NB4 (cell line): ENCODE measurements at regions not wholly inside any gene's neighbourhood (a gene's known extent, or its start where the extent isn't known, plus 50 kb on each side); places are given as distances from the start of the nearest gene placed in this dataset.

Source experiments
- DNase-seq: peaks from one replicate; pipeline ENCODE4 v3.0.0; 2010; ENCODE audit warnings: low read depth
- H3K4me3 ChIP-seq: one replicate; pipeline ENCODE4 v1.5.1; 2011; ENCODE audit warnings: mild to moderate bottlenecking, low read depth, low read length, moderate library complexity
- MYC ChIP-seq: IDR thresholded peaks from 2 replicates; pipeline ENCODE4 v1.6.1; 2011; ENCODE audit warnings: low read depth, low read length
- POLR2A ChIP-seq: IDR thresholded peaks from 2 replicates; pipeline ENCODE4 v1.6.1; 2011; ENCODE audit warnings: mild to moderate bottlenecking; ENCODE audit not compliant: insufficient read length; ENCODE audit errors: extremely low read depth
- TF ChIP-seq, protein P1 (sequence below): IDR thresholded peaks from 2 replicates; pipeline ENCODE4 v1.6.1; 2011; ENCODE audit warnings: low read depth, low read length
- TF ChIP-seq, protein P2 (sequence below): IDR thresholded peaks from one replicate; pipeline ENCODE4 v1.5.1; 2012; ENCODE audit warnings: low read depth, low read length

DNA sequence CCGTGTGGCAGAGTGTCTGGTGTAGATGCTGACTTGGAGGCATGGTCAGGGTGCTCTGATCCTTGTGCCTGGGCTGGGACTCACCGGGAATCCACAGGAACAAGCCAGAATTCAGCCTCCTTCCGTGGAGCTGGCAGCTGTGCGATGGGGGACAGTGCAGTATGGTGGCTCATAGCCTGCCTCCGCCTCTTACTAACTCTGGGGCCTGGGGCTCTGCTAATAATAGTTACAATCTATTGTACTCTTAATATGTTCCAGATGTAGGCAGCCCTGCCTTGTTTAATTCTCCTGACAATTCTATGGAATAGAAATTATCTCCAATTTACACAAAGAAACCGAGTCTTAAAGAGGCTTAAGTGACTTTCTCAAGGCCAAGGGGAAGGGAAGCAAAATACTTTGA lies 77.6 kb downstream of the PCDH1 start:
- no peak for DNase-seq
- TF ChIP-seq MYC, result no peak
- TF ChIP-seq POLR2A, result no peak
- TF ChIP-seq, protein P1, sequence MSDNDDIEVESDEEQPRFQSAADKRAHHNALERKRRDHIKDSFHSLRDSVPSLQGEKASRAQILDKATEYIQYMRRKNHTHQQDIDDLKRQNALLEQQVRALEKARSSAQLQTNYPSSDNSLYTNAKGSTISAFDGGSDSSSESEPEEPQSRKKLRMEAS, result no peak
- TF ChIP-seq, protein P2, sequence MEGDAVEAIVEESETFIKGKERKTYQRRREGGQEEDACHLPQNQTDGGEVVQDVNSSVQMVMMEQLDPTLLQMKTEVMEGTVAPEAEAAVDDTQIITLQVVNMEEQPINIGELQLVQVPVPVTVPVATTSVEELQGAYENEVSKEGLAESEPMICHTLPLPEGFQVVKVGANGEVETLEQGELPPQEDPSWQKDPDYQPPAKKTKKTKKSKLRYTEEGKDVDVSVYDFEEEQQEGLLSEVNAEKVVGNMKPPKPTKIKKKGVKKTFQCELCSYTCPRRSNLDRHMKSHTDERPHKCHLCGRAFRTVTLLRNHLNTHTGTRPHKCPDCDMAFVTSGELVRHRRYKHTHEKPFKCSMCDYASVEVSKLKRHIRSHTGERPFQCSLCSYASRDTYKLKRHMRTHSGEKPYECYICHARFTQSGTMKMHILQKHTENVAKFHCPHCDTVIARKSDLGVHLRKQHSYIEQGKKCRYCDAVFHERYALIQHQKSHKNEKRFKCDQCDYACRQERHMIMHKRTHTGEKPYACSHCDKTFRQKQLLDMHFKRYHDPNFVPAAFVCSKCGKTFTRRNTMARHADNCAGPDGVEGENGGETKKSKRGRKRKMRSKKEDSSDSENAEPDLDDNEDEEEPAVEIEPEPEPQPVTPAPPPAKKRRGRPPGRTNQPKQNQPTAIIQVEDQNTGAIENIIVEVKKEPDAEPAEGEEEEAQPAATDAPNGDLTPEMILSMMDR, result no peak
- H3K4me3 ChIP-seq, result no peak overlapping the region

DNA sequence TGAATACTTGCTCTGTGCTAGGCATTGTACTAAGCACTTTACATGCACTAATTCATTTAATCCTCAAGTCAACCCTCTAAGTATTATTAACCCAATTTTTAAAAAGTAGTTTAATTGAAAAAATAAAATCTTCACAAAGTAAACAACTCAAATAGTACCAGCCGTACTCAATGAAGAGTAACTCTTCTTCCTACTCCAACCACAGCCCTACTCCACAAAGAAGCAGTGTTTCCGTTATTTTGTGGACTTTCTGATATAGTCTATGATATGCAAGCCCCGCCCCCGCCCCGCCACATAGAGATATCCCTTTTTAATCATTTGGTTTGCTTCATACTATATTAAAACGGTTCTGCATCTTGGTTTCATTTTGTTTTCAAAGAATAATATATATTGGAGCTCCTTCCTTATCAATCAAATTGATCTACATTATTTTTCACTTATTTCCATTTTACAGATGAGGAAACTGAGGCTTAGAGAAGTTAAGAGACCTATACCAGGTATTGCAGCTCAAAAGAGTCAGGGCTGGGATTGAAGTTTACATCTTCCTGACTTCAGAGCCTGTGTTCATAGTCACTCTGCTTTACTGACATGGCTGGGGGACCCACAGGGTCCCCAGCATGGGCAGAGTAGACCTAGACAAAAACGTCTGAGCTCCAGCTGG lies 78.6 kb downstream of the PCDH1 start:
- no peak overlapping the region for H3K4me3 ChIP-seq
- TF ChIP-seq, protein P1, result no peak
- TF ChIP-seq MYC, result no peak
- TF ChIP-seq, protein P2, result no peak
- TF ChIP-seq POLR2A, result no peak
- no peak for DNase-seq

DNA sequence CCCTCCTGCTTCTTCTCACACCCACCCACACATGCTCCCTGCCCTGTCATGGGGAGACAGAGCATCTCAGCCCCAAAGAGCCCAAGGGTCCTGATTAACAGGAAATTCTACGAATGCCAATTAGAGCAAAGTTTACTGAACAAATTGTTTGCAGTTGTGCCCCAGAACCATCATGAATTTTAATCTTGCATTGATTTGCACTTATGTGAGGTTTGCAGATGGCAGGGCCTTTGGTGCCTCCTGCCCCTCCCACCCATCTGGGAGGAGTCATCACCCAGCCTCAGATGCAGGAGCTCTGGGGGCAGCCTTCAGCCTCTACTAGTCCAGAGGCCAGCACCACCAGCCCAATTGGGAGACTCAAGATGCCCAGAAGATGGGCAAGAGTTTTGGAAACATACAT lies 80.8 kb downstream of the PCDH1 start:
- no peak for DNase-seq
- TF ChIP-seq POLR2A, result no peak
- TF ChIP-seq, protein P1, result no peak
- no peak for TF ChIP-seq MYC
- TF ChIP-seq, protein P2, result no peak

DNA sequence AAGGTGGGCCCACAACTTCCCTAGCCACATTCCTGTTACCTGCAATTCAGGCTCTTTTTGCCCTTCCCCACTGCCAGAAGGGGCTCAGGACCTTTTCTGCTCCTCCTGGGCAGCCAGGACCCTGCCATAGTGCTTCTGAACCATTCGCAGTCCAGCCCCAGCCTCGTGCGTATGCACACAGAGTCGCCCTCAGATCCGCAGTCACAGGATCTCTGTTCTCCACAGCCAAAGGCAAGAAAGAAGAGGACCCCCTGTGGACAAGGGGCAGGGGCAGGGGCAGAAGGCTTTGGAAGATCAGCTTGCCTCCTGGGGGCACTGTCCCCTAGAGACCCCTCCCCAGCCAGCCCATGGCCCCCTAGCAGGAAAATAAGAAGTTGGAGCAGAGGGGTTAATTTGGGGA lies 82.8 kb downstream of the PCDH1 start:
- DNase-seq, result no peak
- no peak overlapping the region for H3K4me3 ChIP-seq
- TF ChIP-seq MYC (no peak), POLR2A (no peak)
- TF ChIP-seq, protein P2, result no peak
- TF ChIP-seq, protein P1, result no peak

More for the DNA sequence above, 80.8 kb downstream of the PCDH1 start:
- H3K4me3 ChIP-seq, result no peak overlapping the region

DNA sequence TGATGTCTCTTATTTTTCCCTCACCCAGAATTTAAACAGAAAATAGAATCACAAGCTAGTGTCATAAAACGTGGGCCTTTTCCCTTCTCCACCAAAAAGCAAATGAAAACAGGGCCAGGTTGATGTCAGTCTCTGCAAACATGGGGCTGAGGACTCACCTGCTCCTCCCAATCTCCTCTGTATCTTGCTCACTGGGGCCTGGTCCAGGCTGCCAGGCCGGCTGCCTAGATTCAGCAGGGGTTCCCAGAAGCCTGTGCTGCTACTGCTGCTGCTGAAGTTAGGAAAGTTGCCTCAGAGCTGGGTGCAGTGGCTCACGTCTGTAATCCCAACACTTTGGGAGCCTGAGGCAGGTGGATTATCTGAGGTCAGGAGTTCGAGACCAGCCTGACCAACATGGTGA lies 84.3 kb downstream of the PCDH1 start:
- no peak for DNase-seq
- no peak overlapping the region for H3K4me3 ChIP-seq
- TF ChIP-seq, protein P1, result no peak
- TF ChIP-seq POLR2A (no peak), MYC (no peak)
- TF ChIP-seq, protein P2, result no peak
